ENCODE measurements at regions not wholly inside any gene's neighbourhood (a gene's known extent, or its start where the extent isn't known, plus 50 kb on each side); places are given as distances from the start of the nearest gene placed in this dataset.

- no peak for TF ChIP-seq EGR1 (IDR thresholded peaks at IDR 0.05)
- TF ChIP-seq RAD21 (IDR thresholded peaks at IDR 0.05; ENCODE audit: low read depth): no peak
- no peak for TF ChIP-seq TEAD4 (IDR thresholded peaks at IDR 0.05)
- no peak for TF ChIP-seq NFIC (IDR thresholded peaks at IDR 0.05)
- TF ChIP-seq REST (IDR thresholded peaks at IDR 0.05; ENCODE audit: low read depth): no peak
- no peak for TF ChIP-seq YY1 (IDR thresholded peaks at IDR 0.05; ENCODE audit: low read depth)
- TF ChIP-seq ZBTB7A (IDR thresholded peaks at IDR 0.05; ENCODE audit: low read depth): no peak
- no peak for TF ChIP-seq CEBPB (IDR thresholded peaks at IDR 0.05)
- TF ChIP-seq FOXM1 (IDR thresholded peaks at IDR 0.05; ENCODE audit: borderline replicate concordance, low read depth): no peak
- no peak for TF ChIP-seq MAX (IDR thresholded peaks at IDR 0.05)
- TF ChIP-seq CREB1 (IDR thresholded peaks at IDR 0.05; ENCODE audit: low read depth): no peak
- TF ChIP-seq USF1 (IDR thresholded peaks at IDR 0.05): no peak
- TF ChIP-seq EP300 (IDR thresholded peaks at IDR 0.05; ENCODE audit: borderline replicate concordance): no peak
- TF ChIP-seq TAF1 (IDR thresholded peaks at IDR 0.05; ENCODE audit: low read depth): no peak
- no peak for TF ChIP-seq TCF12 (IDR thresholded peaks at IDR 0.05; ENCODE audit: low read depth)
Observed at GRCh38 chr14:45673420-45673819, 420.4 kb upstream of the MIS18BP1 start.

- TF ChIP-seq RAD21 (IDR thresholded peaks at IDR 0.05; ENCODE audit: low read depth): 0 out of 2 replicates have a peak, but pooled peaks have one; percentile 16
- TF ChIP-seq TAF1 (IDR thresholded peaks at IDR 0.05; ENCODE audit: low read depth): no peak
Observed at GRCh38 chr14:45664668-45665356, 411.8 kb upstream of the MIS18BP1 start.

- TF ChIP-seq TEAD4 (IDR thresholded peaks at IDR 0.05) (no peak), TCF12 (IDR thresholded peaks at IDR 0.05; ENCODE audit: low read depth) (no peak), REST (IDR thresholded peaks at IDR 0.05; ENCODE audit: low read depth) (no peak), TAF1 (IDR thresholded peaks at IDR 0.05; ENCODE audit: low read depth) (no peak), ZBTB7A (IDR thresholded peaks at IDR 0.05; ENCODE audit: low read depth) (no peak), RAD21 (IDR thresholded peaks at IDR 0.05; ENCODE audit: low read depth) (no peak), EGR1 (IDR thresholded peaks at IDR 0.05) (no peak), CREB1 (IDR thresholded peaks at IDR 0.05; ENCODE audit: low read depth) (no peak), EP300 (IDR thresholded peaks at IDR 0.05; ENCODE audit: borderline replicate concordance) (no peak), FOXM1 (IDR thresholded peaks at IDR 0.05; ENCODE audit: borderline replicate concordance, low read depth) (no peak), USF1 (IDR thresholded peaks at IDR 0.05) (no peak), NFIC (IDR thresholded peaks at IDR 0.05) (no peak), YY1 (IDR thresholded peaks at IDR 0.05; ENCODE audit: low read depth) (no peak), MAX (IDR thresholded peaks at IDR 0.05) (no peak), CEBPB (IDR thresholded peaks at IDR 0.05) (no peak)
Observed at GRCh38 chr14:45658917-45659299, 405.9 kb upstream of the MIS18BP1 start.

GRCh38 chr14:45658226-45658916 lies 405.4 kb upstream of the MIS18BP1 start:
- TF ChIP-seq TEAD4 (IDR thresholded peaks at IDR 0.05) (no peak), USF1 (IDR thresholded peaks at IDR 0.05) (no peak), TCF12 (IDR thresholded peaks at IDR 0.05; ENCODE audit: low read depth) (no peak), CEBPB (IDR thresholded peaks at IDR 0.05) (no peak), EP300 (IDR thresholded peaks at IDR 0.05; ENCODE audit: borderline replicate concordance) (no peak), CREB1 (IDR thresholded peaks at IDR 0.05; ENCODE audit: low read depth) (no peak), TAF1 (IDR thresholded peaks at IDR 0.05; ENCODE audit: low read depth) (no peak)

- no peak for TF ChIP-seq YY1 (IDR thresholded peaks at IDR 0.05; ENCODE audit: low read depth)
- TF ChIP-seq EGR1 (IDR thresholded peaks at IDR 0.05): no peak
- TF ChIP-seq CREB1 (IDR thresholded peaks at IDR 0.05; ENCODE audit: low read depth): no peak
Observed at GRCh38 chr14:45651890-45652289, 398.9 kb upstream of the MIS18BP1 start.
